HEK293T (cell line): ENCODE measurements at regions not wholly inside any gene's neighbourhood (a gene's known extent, or its start where the extent isn't known, plus 50 kb on each side); places are given as distances from the start of the nearest gene placed in this dataset.

ENCODE experiments used
- CTCF ChIA-PET: fragments of 350-600 bp; formaldehyde crosslinking; extraction: SDS; loops from one replicate; lab custom pipeline; 2021; ENCODE audit warnings: antibody characterized with exemption, inconsistent platforms; lab: Yijun Ruan, JAX
- POLR2A ChIA-PET: fragments of 350-600 bp; formaldehyde crosslinking; extraction: SDS; loops from one replicate; lab custom pipeline; 2020; ENCODE audit warnings: antibody characterized with exemption, inconsistent platforms; lab: Yijun Ruan, JAX
- DNase-seq: peaks from one replicate; pipeline ENCODE4 v3.0.0; 2012; ENCODE audit warnings: mixed read lengths; ENCODE audit errors: extremely low spot score
- ARNT ChIP-seq: fragments of 450-650 bp; IDR thresholded peaks from 2 replicates; pipeline ENCODE4 v1.6.1; 2017; ENCODE audit warnings: mild to moderate bottlenecking
- BHLHE40 ChIP-seq: fragments of 450-650 bp; IDR thresholded peaks from 2 replicates; pipeline ENCODE4 v1.6.1; 2016; ENCODE audit warnings: mild to moderate bottlenecking, moderate library complexity, borderline replicate concordance
- CTBP1 ChIP-seq: fragments of 450-650 bp; IDR thresholded peaks from 2 replicates; pipeline ENCODE4 v1.6.1; 2016; ENCODE audit warnings: borderline replicate concordance
- ELF4 ChIP-seq: fragments of 450-650 bp; IDR thresholded peaks from 2 replicates; pipeline ENCODE4 v1.6.1; 2017; ENCODE audit warnings: antibody characterized with exemption
- FOXA1 ChIP-seq: fragments of 450-650 bp; IDR thresholded peaks from 2 replicates; pipeline ENCODE4 v1.6.1; 2016; ENCODE audit warnings: mild to moderate bottlenecking
- FOXK2 ChIP-seq: fragments of 450-650 bp; IDR thresholded peaks from 2 replicates; pipeline ENCODE4 v1.6.1; 2016; ENCODE audit warnings: mild to moderate bottlenecking
- FOXM1 ChIP-seq: fragments of 450-650 bp; IDR thresholded peaks from 2 replicates; pipeline ENCODE4 v1.6.1; 2017; ENCODE audit warnings: mild to moderate bottlenecking, borderline replicate concordance
- HDGF ChIP-seq: fragments of 450-650 bp; IDR thresholded peaks from 2 replicates; pipeline ENCODE4 v1.6.1; 2017; ENCODE audit warnings: antibody characterized with exemption, borderline replicate concordance
- L3MBTL2 ChIP-seq: fragments of 450-650 bp; conservative IDR thresholded peaks from 2 replicates; pipeline ENCODE4 v1.6.1; 2016; ENCODE audit warnings: mild to moderate bottlenecking
- LEF1 ChIP-seq: fragments of 450-650 bp; IDR thresholded peaks from 2 replicates; pipeline ENCODE4 v1.6.1; 2017; ENCODE audit warnings: mild to moderate bottlenecking, borderline replicate concordance
- NFRKB ChIP-seq: fragments of 450-650 bp; IDR thresholded peaks from 2 replicates; pipeline ENCODE4 v1.6.1; 2016; ENCODE audit warnings: mild to moderate bottlenecking, moderate library complexity
- PKNOX1 ChIP-seq: fragments of 450-650 bp; IDR thresholded peaks from 2 replicates; pipeline ENCODE4 v1.6.1; 2016
- SP1 ChIP-seq: fragments of 450-650 bp; IDR thresholded peaks from 2 replicates; pipeline ENCODE4 v1.6.1; 2017
- SUZ12 ChIP-seq: fragments of 450-650 bp; IDR thresholded peaks from 2 replicates; pipeline ENCODE4 v1.6.1; 2016; ENCODE audit warnings: mild to moderate bottlenecking
- TARDBP ChIP-seq: fragments of 450-650 bp; IDR thresholded peaks from 2 replicates; pipeline ENCODE4 v1.6.1; 2016
- ZNF384 ChIP-seq: fragments of 450-650 bp; IDR thresholded peaks from 2 replicates; pipeline ENCODE4 v1.6.1; 2016

GRCh38 chr3:87354398-87354797, 78.0 kb upstream of the POU1F1 start:
- no peak for DNase-seq
- CTCF ChIA-PET: interaction anchor here (0.9 kb wide), 1 partner anchor 651 kb away, joined by 3 read pairs; no protein-coding TSS in a partner anchor

GRCh38 chr3:87351937-87352336, 75.6 kb upstream of the POU1F1 start:
- TF ChIP-seq HDGF: no peak
- TF ChIP-seq FOXA1: no peak
- no peak for TF ChIP-seq NFRKB
- TF ChIP-seq L3MBTL2: no peak
- POLR2A ChIA-PET: no interaction called here
- no peak for DNase-seq
- CTCF ChIA-PET: interaction anchor here (0.6 to 1.3 kb wide), 3 partner anchors 8 to 707 kb away, joined by 3 to 9 read pairs (median 3); partner anchors contain the start of gene ZNF654

More at GRCh38 chr3:87354398-87354797, 78.0 kb upstream of the POU1F1 start:
- TF ChIP-seq LEF1 (no peak), SUZ12 (no peak), L3MBTL2 (no peak), FOXA1 (no peak), ZNF384 (no peak), FOXK2 (no peak), PKNOX1 (no peak), HDGF (no peak), NFRKB (no peak), BHLHE40 (no peak), ELF4 (no peak), FOXM1 (no peak), ARNT (no peak), TARDBP (no peak), SP1 (no peak)
- POLR2A ChIA-PET: no interaction called here

GRCh38 chr3:87350367-87351199, 74.2 kb upstream of the POU1F1 start:
- peak; percentile 63 for DNase-seq
- POLR2A ChIA-PET: no interaction called here
- CTCF ChIA-PET: interaction anchor here (0.6 to 1.4 kb wide), 8 partner anchors 9 to 1713 kb away, joined by 3 to 9 read pairs (median 4); no protein-coding TSS in a partner anchor

GRCh38 chr3:87349833-87350232, 73.4 kb upstream of the POU1F1 start:
- no peak for TF ChIP-seq LEF1
- no peak for TF ChIP-seq CTBP1
- TF ChIP-seq BHLHE40: no peak
- TF ChIP-seq L3MBTL2: no peak
- no peak for TF ChIP-seq FOXK2
- TF ChIP-seq ZNF384: no peak
- TF ChIP-seq TARDBP: no peak
- no peak for TF ChIP-seq PKNOX1
- no peak for TF ChIP-seq FOXM1
- no peak for TF ChIP-seq ARNT
- TF ChIP-seq SUZ12: no peak
- no peak for TF ChIP-seq FOXA1
- TF ChIP-seq HDGF: no peak
- no peak for TF ChIP-seq SP1
- TF ChIP-seq ELF4: no peak
- TF ChIP-seq NFRKB: no peak
- no peak for DNase-seq
- ChIA-PET CTCF (interaction anchor here (0.7 to 1.4 kb wide), 3 partner anchors 167 to 655 kb away, joined by 3 to 9 read pairs (median 4); no protein-coding TSS in a partner anchor), POLR2A (no interaction called here)

More at GRCh38 chr3:87350367-87351199, 74.2 kb upstream of the POU1F1 start:
- TF ChIP-seq SUZ12: no peak
- no peak for TF ChIP-seq L3MBTL2
- TF ChIP-seq PKNOX1: no peak
- no peak for TF ChIP-seq BHLHE40
- peak; percentile 26; the same call in 1 of the 2 replicates for TF ChIP-seq NFRKB
- no peak for TF ChIP-seq TARDBP

- ChIA-PET CTCF (no interaction called here), POLR2A (no interaction called here)
- TF ChIP-seq SUZ12 (no peak), NFRKB (no peak), ARNT (no peak), FOXA1 (no peak), ELF4 (no peak), SP1 (no peak), CTBP1 (no peak), FOXM1 (no peak), L3MBTL2 (no peak), HDGF (no peak), TARDBP (no peak), FOXK2 (no peak), BHLHE40 (no peak)
- DNase-seq: no peak
These were observed 60.4 kb upstream of the POU1F1 start for GRCh38 chr3:87336761-87337160.

GRCh38 chr3:87335931-87336330, 59.5 kb upstream of the POU1F1 start:
- ChIA-PET POLR2A (no interaction called here), CTCF (interaction anchor here (0.7 kb wide), 1 partner anchor 104 kb away, joined by 5 read pairs; no protein-coding TSS in a partner anchor)
- TF ChIP-seq L3MBTL2 (no peak), FOXK2 (no peak), ELF4 (no peak), NFRKB (no peak), FOXA1 (no peak), HDGF (no peak), PKNOX1 (no peak), BHLHE40 (no peak), TARDBP (no peak), SP1 (no peak), FOXM1 (no peak), LEF1 (no peak)
- DNase-seq: no peak
